IPS DF 19.7 (cell line): ENCODE measurements at regions not wholly inside any gene's neighbourhood (a gene's known extent, or its start where the extent isn't known, plus 50 kb on each side); places are given as distances from the start of the nearest gene placed in this dataset.
"Not testable (repeated sequence)": the region's sequence is repeated elsewhere in the genome, so short reads cannot be mapped to it uniquely, and the experiment has no call there.

ENCODE experiments used
- DNase-seq: peaks from one replicate; pipeline ENCODE4 v3.0.0-alpha.2; 2013; ENCODE audit warnings: low read depth, low spot score

DNA sequence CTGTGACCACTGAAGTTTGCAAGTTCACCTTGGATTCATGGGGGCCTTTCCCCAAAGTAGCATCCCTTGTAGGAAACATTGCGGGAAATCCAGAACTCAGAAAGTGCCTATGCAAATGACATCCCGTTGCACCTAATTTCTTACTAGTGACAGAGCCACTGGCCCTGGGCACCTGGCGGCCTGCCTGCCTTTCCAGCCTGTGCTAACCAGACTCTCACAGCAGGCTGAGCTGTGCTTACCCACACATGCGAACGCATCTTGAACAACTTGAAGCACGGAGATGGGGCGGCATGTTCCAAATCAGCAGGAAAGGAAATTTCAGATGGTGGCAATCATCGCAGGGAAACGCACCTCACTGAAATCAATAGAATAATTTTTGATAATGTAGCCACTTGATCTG, 405.8 kb downstream of the TMEM182 start:
- DNase-seq: no peak

DNA sequence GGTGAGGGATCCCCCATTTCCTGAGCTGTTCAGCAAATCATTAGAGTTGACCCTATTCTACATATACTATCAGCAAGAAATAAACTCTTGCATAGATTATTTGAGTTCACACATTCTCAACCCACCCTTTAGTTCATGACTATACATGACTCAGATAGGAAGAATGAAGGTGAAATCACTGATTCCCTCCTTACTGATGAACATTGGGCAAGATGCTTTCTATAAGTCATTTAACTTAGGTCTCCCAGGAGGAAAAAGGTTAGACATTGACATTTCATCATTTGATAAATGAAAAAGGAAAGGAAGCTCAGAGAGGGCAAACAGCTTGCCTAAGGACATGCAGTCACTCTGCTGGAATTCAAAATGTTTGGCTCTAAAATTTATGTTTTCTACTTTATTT, 408.0 kb downstream of the TMEM182 start:
- no peak for DNase-seq

DNA sequence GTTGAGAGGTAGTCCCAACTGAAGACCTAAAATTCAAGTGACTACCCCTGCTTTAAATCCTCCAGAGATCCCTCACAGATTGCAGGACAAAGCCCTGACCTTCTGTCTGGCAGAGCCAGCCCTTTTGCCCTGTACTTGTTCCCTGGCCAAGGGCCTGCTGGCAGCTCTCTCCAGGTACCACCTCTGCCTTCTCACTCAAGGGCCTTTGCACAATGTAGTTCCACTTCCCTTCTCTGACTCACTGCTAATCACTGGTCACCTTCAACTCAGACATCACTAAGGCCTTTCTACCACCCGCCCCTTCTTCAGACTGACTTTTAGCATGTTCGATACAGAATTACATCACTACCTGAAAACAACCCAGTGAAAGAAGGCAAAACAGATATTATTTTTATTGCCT, 411.0 kb downstream of the TMEM182 start:
- no peak for DNase-seq

DNA sequence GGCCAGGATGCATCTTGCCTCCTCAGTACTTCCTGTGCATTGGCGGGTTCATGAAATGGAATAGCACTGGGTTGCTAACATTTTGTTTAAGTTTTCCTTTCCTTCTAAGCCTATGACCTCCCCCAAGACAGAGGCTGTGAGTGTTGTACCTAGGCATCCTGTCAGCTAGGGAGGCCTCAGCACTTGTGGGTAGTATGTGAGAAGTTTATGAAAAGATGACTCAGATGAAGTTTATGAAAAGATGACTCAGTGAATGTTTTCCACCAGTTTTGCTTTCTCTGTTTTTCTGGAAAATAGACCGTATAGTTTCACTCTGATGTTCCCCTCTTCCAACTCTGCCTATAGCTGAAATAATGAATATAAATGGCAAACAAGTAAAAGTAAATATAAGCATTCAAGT, 412.9 kb downstream of the TMEM182 start:
- DNase-seq: no peak

DNA sequence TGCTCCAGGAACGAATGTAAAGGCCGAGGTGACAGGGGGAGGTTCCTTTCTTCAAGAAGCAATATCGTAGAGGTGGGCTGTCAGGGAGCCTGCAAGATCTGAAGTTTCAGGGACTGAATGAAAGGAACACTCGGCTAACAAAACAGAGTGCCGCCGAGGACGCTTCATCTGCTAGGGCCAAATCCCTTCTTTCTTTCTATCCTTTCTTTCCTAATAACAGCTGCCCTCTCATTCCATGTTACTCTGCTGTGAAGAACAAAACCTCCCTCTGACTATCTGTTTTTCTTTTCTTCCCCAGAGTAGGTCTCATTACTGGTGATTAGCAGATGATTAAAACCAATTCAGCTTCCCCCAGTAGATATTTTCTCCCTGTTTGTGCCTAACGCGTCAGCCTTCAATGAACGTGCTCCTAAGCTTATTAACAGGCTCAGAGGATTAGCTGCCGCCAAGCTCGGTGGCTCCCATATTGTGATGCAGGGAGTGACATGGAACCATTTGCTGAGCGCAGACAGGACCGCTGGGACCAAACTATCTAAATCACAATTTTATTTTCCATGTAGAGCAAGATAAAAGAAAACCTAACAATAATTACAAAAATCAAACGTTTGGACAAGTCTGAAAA, 414.6 kb downstream of the TMEM182 start:
- DNase-seq: no peak

DNA sequence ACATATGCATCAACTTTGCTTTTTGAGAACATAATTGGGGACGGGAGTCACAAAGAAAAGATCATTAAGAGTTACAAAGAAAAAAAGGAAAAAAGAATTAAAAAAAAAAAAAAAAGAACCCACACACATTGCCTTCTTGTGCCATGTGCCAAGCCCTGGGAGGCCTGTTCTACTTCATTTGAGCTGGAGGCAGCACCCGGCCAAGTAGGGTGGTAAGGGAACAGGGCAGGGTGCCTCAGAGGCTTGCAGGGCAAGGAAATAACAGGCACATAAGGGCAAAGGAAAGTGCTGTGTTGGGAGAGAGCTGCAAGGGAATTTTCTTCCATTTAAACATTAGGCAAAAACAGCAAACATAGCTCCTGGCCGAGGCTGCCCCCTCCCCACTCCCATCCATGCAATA, 418.0 kb downstream of the TMEM182 start:
- no peak for DNase-seq

DNA sequence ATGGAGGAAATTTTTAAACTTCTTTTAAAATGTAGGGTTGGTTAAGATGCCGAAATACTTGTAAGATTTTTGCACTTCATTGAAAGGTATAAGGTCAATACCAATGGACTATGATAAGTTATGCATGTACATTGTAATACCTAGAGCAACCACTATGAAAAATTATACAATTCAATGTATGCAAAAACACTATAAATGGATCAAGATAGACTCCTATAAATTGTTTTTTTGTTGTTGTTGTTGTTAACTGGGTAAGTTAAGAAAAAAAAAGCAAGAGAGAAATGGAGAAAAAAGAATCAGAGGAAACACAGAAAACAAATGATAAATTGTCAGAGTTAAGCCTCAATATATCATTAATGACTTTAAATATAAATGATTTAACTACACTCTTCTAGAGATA, 421.2 kb downstream of the TMEM182 start:
- no peak for DNase-seq

DNA sequence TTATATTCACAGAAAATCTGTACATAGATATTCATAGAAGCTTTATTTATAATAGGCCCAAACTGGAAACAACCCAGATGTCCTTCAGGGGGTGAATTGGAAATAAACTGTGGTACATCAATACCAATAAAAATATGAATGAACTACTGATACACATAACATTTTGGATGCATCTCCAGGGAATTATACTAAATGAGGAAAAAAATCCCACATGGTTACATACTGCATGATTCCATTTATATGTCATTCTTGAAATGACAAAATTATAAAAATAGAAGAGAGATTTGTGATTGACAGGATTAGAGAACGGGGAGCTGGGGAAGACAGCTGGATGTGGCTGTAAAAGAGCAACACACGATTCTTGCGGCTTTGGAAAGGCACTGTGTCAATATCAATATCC, 435.0 kb downstream of the TMEM182 start:
- no peak for DNase-seq

DNA sequence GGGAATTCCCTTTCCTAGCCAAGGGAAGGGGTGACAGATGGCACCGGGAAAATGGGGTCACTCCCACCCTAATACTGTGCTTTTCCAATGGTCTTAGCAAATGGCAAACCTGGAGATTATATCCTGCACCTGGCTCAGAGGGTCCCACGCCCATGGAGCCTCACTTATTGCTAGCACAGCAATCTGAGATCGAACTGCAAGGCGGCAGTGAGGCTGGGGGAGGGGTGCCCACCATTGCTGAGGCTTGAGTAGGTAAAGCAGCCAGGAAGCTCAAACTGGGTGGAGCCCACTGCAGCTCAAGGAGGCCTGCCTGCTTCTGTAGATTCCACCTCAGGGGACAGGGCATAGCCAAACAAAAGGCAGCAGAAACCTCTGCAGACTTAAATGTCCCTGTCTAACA, 438.9 kb downstream of the TMEM182 start:
- not testable (repeated sequence) for DNase-seq

DNA sequence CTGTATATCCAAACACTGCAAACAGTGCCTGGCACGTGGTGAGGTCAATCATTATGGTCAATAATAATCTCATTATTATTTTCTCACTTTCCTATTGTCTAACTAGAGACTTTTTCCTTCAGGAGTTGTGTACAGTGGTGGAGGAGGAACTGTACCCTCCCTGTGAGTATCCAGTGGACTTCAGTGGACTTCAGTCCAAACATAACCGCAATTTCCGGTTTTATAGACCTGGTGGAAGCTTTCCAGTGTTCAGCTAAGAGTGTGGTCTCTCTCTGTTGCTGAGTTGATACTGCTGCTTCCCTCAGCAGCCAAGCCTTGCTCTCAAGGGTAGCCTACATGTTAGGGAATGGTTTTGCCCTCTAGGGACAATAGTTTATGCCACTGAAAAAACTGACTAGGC, 447.1 kb downstream of the TMEM182 start:
- no peak for DNase-seq

DNA sequence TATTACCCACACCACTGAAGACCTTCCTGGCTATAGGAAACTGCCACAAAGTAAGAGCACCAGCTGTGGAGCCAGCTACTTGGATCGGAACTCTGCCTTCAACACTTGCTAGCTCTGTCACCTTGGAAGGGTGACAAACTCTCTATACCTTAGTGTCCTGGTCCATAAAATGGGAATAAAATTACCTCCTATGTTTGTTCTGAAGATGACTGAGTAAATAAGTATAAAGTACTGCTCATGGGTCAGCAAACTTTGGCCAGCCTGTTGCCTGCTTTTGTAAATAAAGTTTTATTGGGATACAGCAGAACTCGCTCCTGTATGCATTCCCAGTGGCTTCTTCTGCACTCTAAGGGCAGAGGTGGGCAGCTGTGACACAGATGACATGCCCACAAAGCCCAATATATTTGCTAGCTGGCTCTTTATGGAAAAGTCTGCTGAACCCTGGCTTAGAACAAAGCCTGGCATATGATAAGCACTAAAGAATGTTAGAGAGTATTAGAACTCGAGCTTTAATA, 451.3 kb downstream of the TMEM182 start:
- DNase-seq: no peak

DNA sequence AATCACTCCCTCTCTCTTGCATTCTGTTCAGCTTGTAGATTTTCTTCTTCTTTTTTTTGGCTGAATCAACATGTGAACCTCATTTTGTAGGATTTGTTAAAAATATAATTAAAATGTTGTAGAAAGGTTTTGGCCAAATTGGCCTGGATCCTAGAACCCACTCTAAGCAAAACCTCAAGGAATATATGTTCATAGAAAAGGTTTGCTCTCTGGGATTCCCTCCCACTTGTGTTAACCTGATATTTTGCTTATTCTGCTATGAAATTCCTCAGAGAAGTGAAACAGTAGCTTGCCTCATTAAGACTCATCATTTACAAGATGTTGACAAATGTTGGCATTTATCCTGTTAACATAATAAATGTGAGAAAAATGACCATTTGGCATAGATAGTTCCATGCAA, 456.7 kb downstream of the TMEM182 start:
- DNase-seq: no peak

DNA sequence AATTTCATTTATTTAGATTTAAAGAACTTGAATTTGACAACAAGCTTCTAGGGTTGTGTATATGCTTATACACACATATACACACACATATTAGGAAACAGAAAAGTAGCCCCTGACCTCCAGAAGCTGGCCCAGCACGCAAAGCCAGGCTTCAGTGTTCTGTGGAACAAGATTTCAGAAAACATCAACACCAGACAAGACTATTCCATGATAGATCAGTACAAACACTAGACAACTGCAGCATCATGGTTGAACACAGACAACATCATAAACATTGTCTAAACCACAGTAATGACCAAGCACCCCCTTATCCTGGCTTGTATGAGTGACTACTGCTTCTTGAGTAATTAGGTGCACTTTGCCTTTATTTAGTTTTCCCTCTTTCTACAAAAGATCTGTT, 457.6 kb downstream of the TMEM182 start:
- DNase-seq: no peak

DNA sequence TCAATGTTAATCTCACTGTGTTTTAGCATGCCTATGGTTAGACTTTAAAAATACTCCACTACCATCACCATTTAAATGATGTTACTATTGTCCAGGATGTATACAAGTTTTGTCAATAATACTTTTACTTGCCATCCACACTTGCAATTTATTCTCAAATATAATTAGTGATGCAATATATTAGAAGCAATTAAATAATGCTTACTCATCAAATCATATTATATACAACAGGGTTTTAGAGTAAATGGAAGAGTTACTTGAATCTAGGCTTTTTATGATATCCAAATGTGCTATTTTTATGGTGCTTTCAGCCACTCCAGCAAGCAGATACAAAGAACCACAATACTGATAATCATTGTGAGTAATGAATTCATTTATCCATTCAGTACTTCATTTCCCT, 461.1 kb downstream of the TMEM182 start:
- no peak for DNase-seq

DNA sequence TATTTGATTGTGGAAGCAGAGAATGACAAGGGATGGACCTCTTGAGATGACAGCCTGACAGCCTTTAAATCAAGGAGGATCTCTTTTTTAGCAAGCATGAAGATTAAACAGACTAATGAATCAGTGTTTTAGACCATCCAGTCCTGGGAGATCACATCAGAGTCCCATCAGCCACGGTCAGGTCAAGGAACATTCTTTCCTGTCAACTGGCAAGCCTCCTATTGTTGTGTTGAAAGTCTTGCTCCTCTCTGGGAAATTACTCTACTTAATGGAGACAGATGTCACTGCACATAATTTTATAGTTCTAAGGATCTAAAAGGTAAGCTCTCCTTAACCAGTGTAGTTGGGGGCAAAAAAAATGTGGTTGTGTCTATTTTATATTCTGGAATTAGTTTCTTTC, 469.0 kb downstream of the TMEM182 start:
- DNase-seq: no peak

DNA sequence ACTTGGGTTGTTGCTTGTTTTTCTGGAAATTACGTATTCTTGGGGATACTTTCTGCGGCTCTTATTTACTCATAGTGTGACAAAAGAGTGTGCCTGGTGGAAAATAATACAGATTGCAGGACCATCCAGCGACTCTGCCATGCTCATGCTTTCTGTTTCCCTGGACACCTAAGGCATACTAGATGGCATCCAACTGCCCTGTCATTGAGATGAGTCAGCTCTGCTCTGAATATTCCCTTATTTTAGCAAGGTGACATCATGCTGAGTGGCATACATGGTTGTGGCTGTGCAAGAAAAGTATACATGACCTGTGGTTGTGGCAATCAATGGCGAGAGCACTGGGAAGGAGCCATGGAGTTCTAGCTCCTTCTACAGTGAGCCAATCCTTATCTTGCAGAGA, 471.0 kb downstream of the TMEM182 start:
- no peak for DNase-seq

DNA sequence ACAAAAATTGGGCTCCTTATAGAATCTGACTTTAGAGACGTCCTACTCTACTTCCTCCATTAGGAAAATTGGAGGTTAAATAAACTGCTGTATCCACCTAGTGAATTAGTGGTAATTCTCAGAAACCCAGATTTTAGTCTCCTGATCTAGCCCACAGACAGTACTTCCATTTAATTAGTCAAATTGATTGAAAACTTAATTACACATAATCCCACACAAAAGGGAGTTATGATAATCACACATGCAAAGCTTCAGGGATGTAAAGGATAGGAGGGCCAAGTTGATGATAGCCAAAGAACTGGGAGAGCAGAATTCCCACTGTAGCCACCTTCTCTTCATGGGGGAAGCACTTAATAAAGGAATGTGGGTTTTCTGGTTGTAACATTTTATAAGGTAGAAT, 471.9 kb downstream of the TMEM182 start:
- DNase-seq: no peak

DNA sequence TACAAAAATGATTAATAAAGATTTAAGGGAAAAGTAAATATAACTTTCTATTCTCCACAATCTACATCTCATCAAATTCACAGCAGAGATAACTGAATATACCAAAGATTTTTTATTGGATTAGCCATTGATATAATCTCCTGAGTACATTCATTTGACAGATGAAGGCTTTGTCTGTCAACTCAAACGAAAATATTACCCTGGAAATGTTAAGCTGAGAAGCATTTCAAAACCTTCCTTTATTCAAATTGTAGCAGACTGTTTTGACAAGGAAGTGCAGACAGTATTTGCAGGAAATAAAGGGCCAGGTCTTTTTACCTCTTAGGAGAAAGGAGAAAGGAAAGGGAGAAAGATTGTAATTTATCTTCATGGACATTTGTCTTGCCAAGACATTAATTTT, 473.5 kb downstream of the TMEM182 start:
- DNase-seq: no peak

DNA sequence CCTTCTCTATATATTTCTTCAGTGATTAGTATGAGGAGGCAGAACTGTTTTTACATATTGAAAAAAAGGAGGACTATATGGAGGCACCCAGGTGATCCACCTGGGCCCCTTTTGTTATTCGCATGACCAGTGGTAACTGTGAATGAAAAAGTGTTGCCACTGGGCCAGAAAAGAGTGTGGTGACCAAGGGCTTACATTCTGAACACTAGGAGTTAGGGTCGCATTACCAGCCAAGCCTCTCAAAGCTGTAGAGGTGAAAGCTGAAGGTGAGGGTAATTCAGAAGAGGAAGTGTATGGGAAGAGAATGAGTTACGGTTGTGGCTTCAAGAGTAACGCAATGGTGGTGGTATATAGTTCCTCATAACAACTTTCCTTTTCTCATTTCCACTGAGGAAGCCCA, 487.6 kb downstream of the TMEM182 start:
- DNase-seq: no peak

DNA sequence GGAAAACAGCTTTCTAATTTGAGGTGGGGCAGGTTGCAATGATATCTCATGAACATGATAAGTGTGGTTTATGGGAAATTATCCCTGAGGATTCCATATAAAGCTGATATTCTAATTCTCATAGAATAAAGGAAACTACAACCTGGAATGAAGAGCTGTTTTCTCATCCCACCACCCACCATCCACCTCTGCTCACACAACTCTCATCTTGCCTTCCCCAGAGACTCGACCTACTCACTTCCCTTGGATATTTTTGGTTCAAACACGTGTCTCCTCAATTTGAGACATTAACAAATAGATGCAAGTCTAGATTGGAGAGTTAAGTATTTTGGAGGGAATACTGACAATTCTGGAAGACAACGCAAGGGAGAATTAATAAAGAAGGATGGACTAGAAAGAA, 490.9 kb downstream of the TMEM182 start:
- no peak for DNase-seq

DNA sequence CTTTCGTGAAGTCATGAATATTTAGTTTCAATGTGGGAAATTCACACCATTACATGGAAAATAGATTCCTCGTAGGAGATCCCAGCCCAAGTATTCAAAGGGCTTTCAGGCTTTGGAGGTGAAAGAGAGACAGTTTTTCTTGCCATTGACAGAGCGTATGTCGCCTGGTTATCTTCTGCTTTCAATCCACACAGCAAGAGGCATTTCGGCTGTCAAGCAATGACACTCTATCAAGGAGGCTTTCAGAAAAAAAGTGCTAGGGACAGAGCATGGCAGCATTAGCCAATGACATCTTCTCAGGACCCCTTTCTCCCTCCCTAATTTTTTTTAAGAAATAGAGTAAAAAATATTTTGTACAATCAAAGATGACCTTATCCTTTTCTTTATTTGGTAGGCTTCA, 492.8 kb downstream of the TMEM182 start:
- DNase-seq: no peak

DNA sequence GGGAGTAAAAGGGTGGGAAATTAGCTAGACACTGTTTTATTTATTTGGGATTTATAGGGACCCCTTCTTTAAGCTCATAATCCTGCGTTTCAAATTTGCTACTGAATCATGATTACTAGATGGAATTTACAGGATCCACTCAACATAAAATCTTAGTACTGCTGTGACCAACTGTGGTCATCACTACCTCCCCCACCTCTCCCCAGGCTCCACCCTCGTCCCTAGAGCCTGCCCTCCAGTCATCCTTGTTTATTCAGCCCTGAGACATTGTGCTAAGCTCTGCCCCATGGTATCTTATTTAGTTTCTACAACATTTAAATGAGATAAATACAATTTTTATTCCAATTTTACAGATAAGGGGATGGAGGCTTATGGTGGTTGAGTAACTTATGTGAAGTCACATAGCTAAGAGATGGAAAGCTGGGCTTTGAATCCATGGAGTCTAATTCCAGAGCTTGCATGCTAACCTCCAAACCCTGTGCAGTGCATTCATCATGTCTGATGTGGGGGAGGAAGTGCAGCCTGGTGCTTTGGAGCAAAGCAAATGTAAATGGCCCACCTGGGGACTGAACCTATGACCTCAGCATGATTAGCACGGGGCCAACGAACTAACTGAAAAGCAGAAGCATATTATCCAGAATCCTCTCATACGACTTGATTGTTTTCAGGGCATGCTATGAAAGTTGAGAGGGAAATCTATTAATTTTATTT, 502.4 kb downstream of the TMEM182 start:
- DNase-seq: no peak

DNA sequence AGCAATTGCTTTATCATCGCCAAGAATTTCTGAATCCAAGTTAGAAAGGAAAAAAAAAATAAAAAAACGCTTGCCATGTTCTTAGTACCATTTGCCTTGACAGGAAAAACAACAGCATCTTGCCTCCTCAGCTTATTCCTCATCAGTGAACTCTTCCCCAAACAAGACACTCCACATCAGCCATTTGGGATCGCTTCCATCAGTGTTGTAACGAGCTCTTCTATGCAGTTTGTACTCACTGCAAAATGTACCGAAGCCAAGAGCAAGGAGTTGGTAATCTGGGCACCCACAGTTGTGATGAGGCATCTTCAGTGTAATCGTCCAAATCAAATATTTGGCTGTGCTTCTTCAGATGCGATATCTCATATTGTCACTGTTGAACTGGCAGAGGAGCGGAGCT, 503.7 kb downstream of the TMEM182 start:
- DNase-seq: no peak
